HepG2 (cell line): ENCODE measurements at regions not wholly inside any gene's neighbourhood (a gene's known extent, or its start where the extent isn't known, plus 50 kb on each side); places are given as distances from the start of the nearest gene placed in this dataset.

Source experiments
- BCLAF1 ChIP-seq: fragments of 450-650 bp; IDR thresholded peaks from 2 replicates; pipeline ENCODE4 v1.6.1; 2017; ENCODE audit warnings: mild to moderate bottlenecking
- CEBPB ChIP-seq: IDR thresholded peaks from 2 replicates; pipeline ENCODE4 v1.6.1; 2011; ENCODE audit warnings: low read depth, low read length, improper control_type of control experiment, borderline replicate concordance
- CEBPG ChIP-seq: IDR thresholded peaks from 2 replicates; pipeline ENCODE4 v1.6.1; 2016
- CENPT ChIP-seq: sonication (generic); formaldehyde crosslinking; IDR thresholded peaks from 2 replicates; pipeline ENCODE4 v1.8.0; 2022; ENCODE audit warnings: low read depth, mild to moderate bottlenecking, moderate library complexity, missing genetic modification reagents
- CHCHD3 ChIP-seq: sonication (generic); formaldehyde crosslinking; IDR thresholded peaks from 2 replicates; pipeline ENCODE4 v1.8.0; 2022; ENCODE audit warnings: mild to moderate bottlenecking, missing genetic modification reagents, moderate library complexity
- CHD2 ChIP-seq: IDR thresholded peaks from 2 replicates; pipeline ENCODE4 v1.6.1; 2011; ENCODE audit warnings: low read depth, low read length, improper control_type of control experiment
- ETV6 ChIP-seq: sonication (generic); formaldehyde crosslinking; conservative IDR thresholded peaks from 2 replicates; pipeline ENCODE4 v1.4.0; 2020; ENCODE audit warnings: missing genetic modification reagents
- GLMP ChIP-seq: sonication (generic); formaldehyde crosslinking; IDR thresholded peaks from 2 replicates; pipeline ENCODE4 v1.9.0; 2021; ENCODE audit warnings: missing genetic modification reagents, mild to moderate bottlenecking, borderline replicate concordance
- PRDM4 ChIP-seq: sonication (generic); formaldehyde crosslinking; IDR thresholded peaks from 2 replicates; pipeline ENCODE4 v1.9.0; 2021; ENCODE audit warnings: missing genetic modification reagents, borderline replicate concordance
- SIN3A ChIP-seq: IDR thresholded peaks from 2 replicates; pipeline ENCODE4 v1.6.1; 2011; ENCODE audit warnings: low read depth, mild to moderate bottlenecking, control low read depth, low read length, borderline replicate concordance
- ZBTB38 ChIP-seq: sonication (generic); formaldehyde crosslinking; IDR thresholded peaks from 2 replicates; pipeline ENCODE4 v1.5.1; 2020; ENCODE audit warnings: mild to moderate bottlenecking, missing genetic modification reagents
- ZNF24 ChIP-seq: fragments of 450-650 bp; IDR thresholded peaks from 2 replicates; pipeline ENCODE4 v1.6.1; 2017; ENCODE audit warnings: antibody characterized with exemption, mild to moderate bottlenecking
- ZNF280D ChIP-seq: sonication (generic); formaldehyde crosslinking; IDR thresholded peaks from 2 replicates; pipeline ENCODE4 v1.5.1; 2020; ENCODE audit warnings: mild to moderate bottlenecking, missing genetic modification reagents
- ZNF484 ChIP-seq: sonication (generic); formaldehyde crosslinking; IDR thresholded peaks from 2 replicates; pipeline ENCODE4 v1.5.1; 2020; ENCODE audit warnings: mild to moderate bottlenecking, low read depth, missing genetic modification reagents, borderline replicate concordance
- ZNF547 ChIP-seq: sonication (generic); formaldehyde crosslinking; IDR thresholded peaks from 2 replicates; pipeline ENCODE4 v1.5.1; 2020; ENCODE audit warnings: mild to moderate bottlenecking, missing genetic modification reagents
- ZNF564 ChIP-seq: sonication (generic); formaldehyde crosslinking; IDR thresholded peaks from 2 replicates; pipeline ENCODE4 v1.8.1; 2023; ENCODE audit warnings: mild to moderate bottlenecking, missing genetic modification reagents
- ZNF570 ChIP-seq: sonication (generic); formaldehyde crosslinking; IDR thresholded peaks from 2 replicates; pipeline ENCODE4 v1.4.0; 2020; ENCODE audit warnings: mild to moderate bottlenecking, missing genetic modification reagents, borderline replicate concordance
- ZNF605 ChIP-seq: sonication (generic); formaldehyde crosslinking; IDR thresholded peaks from 2 replicates; pipeline ENCODE4 v1.8.0; 2022; ENCODE audit warnings: mild to moderate bottlenecking, missing genetic modification reagents
- ZNF768 ChIP-seq: sonication (generic); formaldehyde crosslinking; IDR thresholded peaks from 2 replicates; pipeline ENCODE4 v1.4.0; 2020; ENCODE audit warnings: missing genetic modification reagents
- ZSCAN12 ChIP-seq: sonication (generic); formaldehyde crosslinking; IDR thresholded peaks from 2 replicates; pipeline ENCODE4 v1.9.0; 2021; ENCODE audit warnings: mild to moderate bottlenecking, missing genetic modification reagents

- TF ChIP-seq ZNF564 (CRISPR knock-in tag) (no peak), GLMP (CRISPR knock-in tag) (no peak), ZNF605 (CRISPR knock-in tag) (peak; percentile 60; the same call in 1 of the 2 replicates), ZNF484 (CRISPR knock-in tag) (no peak), SIN3A (peak; percentile 0; the same call in 1 of the 2 replicates), CHCHD3 (CRISPR knock-in tag) (no peak), CEBPB (peak; percentile 70; the same call in 1 of the 2 replicates), ZNF547 (CRISPR knock-in tag) (peak; percentile 39; the same call in 1 of the 2 replicates), ZBTB38 (CRISPR knock-in tag) (peak; percentile 37; the same call in 1 of the 2 replicates), BCLAF1 (no peak), ETV6 (CRISPR knock-in tag) (no peak; the same call in 1 of the 2 replicates), ZNF24 (no peak), ZNF570 (no peak), ZSCAN12 (CRISPR knock-in tag) (0 out of 2 replicates have a peak, but pooled peaks have one; percentile 29), CHD2 (no peak), ZNF768 (CRISPR knock-in tag) (peak; percentile 14; the same call in 1 of the 2 replicates), CEBPG (CRISPR knock-in tag) (peak; percentile 54), ZNF280D (CRISPR knock-in tag) (no peak), CENPT (no peak), PRDM4 (CRISPR knock-in tag) (no peak)
These were observed 64.0 kb upstream of the MAPRE2 start (continued) for GRCh38 chr18:34976899-34977837.
